GM12878 (cell line): ENCODE measurements at regions not wholly inside any gene's neighbourhood (a gene's known extent, or its start where the extent isn't known, plus 50 kb on each side); places are given as distances from the start of the nearest gene placed in this dataset.

Source experiments
- ATAC-seq: fragments of 200-7000 bp; cut with Tn5 transposase; 3 replicates; pipeline ENCODE4 v1.9.1; 2020; ENCODE audit warnings: mild to moderate bottlenecking, moderate library complexity
- BruUV-seq: library from RNA; stranded (reverse); fragments of 400-500 nt; replicated peaks from 2 replicates; lab custom pipeline; 2021; lab: Mats Ljungman, UMichigan
- CTCF ChIA-PET: fragments of 300-600 bp; sonication (Branson Sonifier 250); formaldehyde crosslinking; extraction: SDS; loops from one replicate; lab custom pipeline; 2021; ENCODE audit warnings: inconsistent platforms; lab: Yijun Ruan, JAX
- POLR2A ChIA-PET: fragments of 350-600 bp; formaldehyde crosslinking; extraction: SDS; loops from one replicate; lab custom pipeline; 2021; ENCODE audit warnings: inconsistent platforms; lab: Charles Lee
- RAD21 ChIA-PET: fragments of 300-600 bp; sonication (Branson Sonifier 250); formaldehyde crosslinking; loops from one replicate; lab custom pipeline; 2023; ENCODE audit warnings: antibody characterized with exemption; ENCODE audit not compliant: unreplicated experiment; lab: Charles Lee
- SMC1A ChIA-PET: fragments of 300-600 bp; sonication (Branson Sonifier 250); formaldehyde crosslinking; loops from one replicate; lab custom pipeline; 2023; ENCODE audit not compliant: unreplicated experiment, uncharacterized antibody; lab: Charles Lee
- DNase-seq: peaks from one replicate; pipeline ENCODE4 v3.0.0-alpha.2; 2011; ENCODE audit warnings: low read depth, low spot score
- FAIRE-seq: peaks from 3 replicates; lab custom pipeline; 2011; peaks lifted over from hg19 to GRCh38; lab: Jason Lieb, UNC
- H2AFZ ChIP-seq: 2 replicates; pipeline ENCODE4 v1.6.0; 2011; ENCODE audit warnings: low read depth, low read length, control low read depth; ENCODE audit not compliant: control insufficient read depth
- H3K27ac ChIP-seq: 2 replicates; pipeline ENCODE4 v1.5.1; 2011; ENCODE audit warnings: control low read depth; ENCODE audit not compliant: control insufficient read depth, insufficient read depth
- H3K27me3 ChIP-seq, 2 experiments: replicated peaks in 1 of 2; 2 replicates each; pipeline versions ENCODE4 v1.6.0 to v1.6.1; 2011; ENCODE audit warnings: low read length in 1 of 2; ENCODE audit not compliant: control insufficient read depth in 2 of 2, insufficient read depth in 2 of 2
- H3K36me3 ChIP-seq, 2 experiments: 2 replicates each; pipeline ENCODE4 v1.5.1; 2011; ENCODE audit warnings: low read length in 1 of 2; ENCODE audit not compliant: control insufficient read depth in 2 of 2, insufficient read depth in 2 of 2
- H3K4me1 ChIP-seq: 2 replicates; pipeline ENCODE4 v1.6.1; 2011; ENCODE audit warnings: mild to moderate bottlenecking, low read length, moderate library complexity, mixed read lengths; ENCODE audit not compliant: control insufficient read depth, insufficient read depth
- H3K4me2 ChIP-seq: 2 replicates; pipeline ENCODE4 v1.6.0; 2011; ENCODE audit warnings: control low read depth; ENCODE audit not compliant: control insufficient read depth, insufficient read depth
- H3K4me3 ChIP-seq: fragments of 200-600 bp; sonication (generic); 2 replicates; pipeline ENCODE4 v1.5.1; 2016
- H3K79me2 ChIP-seq: 2 replicates; pipeline ENCODE4 v1.6.0; 2011; ENCODE audit warnings: low read length; ENCODE audit not compliant: control insufficient read depth, insufficient read depth
- H3K9ac ChIP-seq: 2 replicates; pipeline ENCODE4 v1.8.0; 2011; ENCODE audit warnings: low read length, control low read depth, mixed read lengths; ENCODE audit not compliant: control insufficient read depth, insufficient read depth
- H3K9me3 ChIP-seq: replicated peaks from 3 replicates; pipeline ENCODE4 v1.5.1; 2011; ENCODE audit warnings: mild to moderate bottlenecking, low read length; ENCODE audit not compliant: control insufficient read depth, insufficient read depth
- H4K20me1 ChIP-seq: 2 replicates; pipeline ENCODE4 v1.6.0; 2011; ENCODE audit not compliant: control insufficient read depth, insufficient read depth
- CREB1 ChIP-seq: IDR thresholded peaks from 2 replicates; pipeline ENCODE4 v1.6.1; 2012; ENCODE audit warnings: low read depth, mild to moderate bottlenecking, inconsistent platforms
- E2F8 ChIP-seq: fragments of 450-650 bp; IDR thresholded peaks from 2 replicates; pipeline ENCODE4 v1.6.1; 2018; ENCODE audit warnings: mild to moderate bottlenecking, low read depth, moderate library complexity; ENCODE audit not compliant: partially characterized antibody
- FOXM1 ChIP-seq: IDR thresholded peaks from 2 replicates; pipeline ENCODE4 v1.6.1; 2012; ENCODE audit warnings: low read depth, mild to moderate bottlenecking, inconsistent platforms, low read length, moderate library complexity
- MYC ChIP-seq: IDR thresholded peaks from 2 replicates; pipeline ENCODE4 v1.6.1; 2011; ENCODE audit warnings: mild to moderate bottlenecking, low read length, moderate library complexity, inconsistent platforms; ENCODE audit not compliant: insufficient read depth, insufficient replicate concordance, insufficient read length, severe bottlenecking
- PKNOX1 ChIP-seq: fragments of 450-650 bp; IDR thresholded peaks from 2 replicates; pipeline ENCODE4 v1.6.1; 2016; ENCODE audit warnings: mild to moderate bottlenecking
- WGBS: methylation state at CpG from one replicate; pipeline ENCODE4 v1.1.6; 2016; ENCODE audit warnings: low lambda C conversion rate; ENCODE audit not compliant: insufficient replicate concordance, insufficient coverage; ENCODE audit errors: missing lambda C conversion rate; 5-methylcytosine and 5-hydroxymethylcytosine counted together
- in situ Hi-C: fragments of 300-500 bp; cut with MboI; formaldehyde crosslinking; loops from 9 replicates; pipeline ENCODE4 v1.14.3; 2018; ENCODE audit warnings: mixed read lengths
- intact Hi-C: fragments of 100-400 bp; cut with micrococcal nuclease; formaldehyde crosslinking; loops from one replicate; pipeline ENCODE4 v1.14.2; 2022; ENCODE audit not compliant: unreplicated experiment

- Histone ChIP-seq H2AFZ (no peak overlapping the region), H3K4me1 (no peaks in the 10 kb centered on the region), H3K4me3 (no peak overlapping the region), H3K36me3 (no peaks in the 10 kb centered on the region), H3K27me3 (no peaks in the 10 kb centered on the region; a peak in 1 of 4 replicates), H3K27ac (no peak overlapping the region), H3K9ac (no peak overlapping the region), H3K9me3 (no peaks in the 10 kb centered on the region), H4K20me1 (no peaks in the 10 kb centered on the region), H3K79me2 (no peaks in the 10 kb centered on the region), H3K4me2 (no peak overlapping the region)
- in situ Hi-C loops = no loop called here
- ATAC-seq (no peak), FAIRE-seq (no peak), DNase-seq (no peak)
- WGBS = 2% methylated on average over 11 of the region's 11 CpGs
- POLR2A ChIA-PET = no interaction called here
- TF ChIP-seq FOXM1 (no peak), E2F8 (no peak), MYC (no peak), PKNOX1 (no peak), CREB1 (no peak)
- CTCF ChIA-PET = no interaction called here
- RAD21 ChIA-PET = no interaction called here
- no TSS peak for BruUV-seq
- SMC1A ChIA-PET = no interaction called here
- intact Hi-C loops = no loop called here
These were observed 97.9 kb upstream of the LRPAP1 start for GRCh38 chr4:3630136-3630597.
